Neural progenitor cell (in vitro differentiated cells): ENCODE measurements at regions not wholly inside any gene's neighbourhood (a gene's known extent, or its start where the extent isn't known, plus 50 kb on each side); places are given as distances from the start of the nearest gene placed in this dataset.

Source experiments
- CTCF ChIP-seq: fragments of 200-600 bp; sonication (generic); IDR thresholded peaks from 2 replicates; pipeline ENCODE4 v1.5.1; 2017; ENCODE audit warnings: antibody characterized with exemption, mild to moderate bottlenecking
- EZH2phosphoT487 ChIP-seq: fragments of 200-600 bp; sonication (generic); IDR thresholded peaks from 2 replicates; pipeline ENCODE4 v1.6.1; 2017; ENCODE audit warnings: antibody characterized with exemption

DNA sequence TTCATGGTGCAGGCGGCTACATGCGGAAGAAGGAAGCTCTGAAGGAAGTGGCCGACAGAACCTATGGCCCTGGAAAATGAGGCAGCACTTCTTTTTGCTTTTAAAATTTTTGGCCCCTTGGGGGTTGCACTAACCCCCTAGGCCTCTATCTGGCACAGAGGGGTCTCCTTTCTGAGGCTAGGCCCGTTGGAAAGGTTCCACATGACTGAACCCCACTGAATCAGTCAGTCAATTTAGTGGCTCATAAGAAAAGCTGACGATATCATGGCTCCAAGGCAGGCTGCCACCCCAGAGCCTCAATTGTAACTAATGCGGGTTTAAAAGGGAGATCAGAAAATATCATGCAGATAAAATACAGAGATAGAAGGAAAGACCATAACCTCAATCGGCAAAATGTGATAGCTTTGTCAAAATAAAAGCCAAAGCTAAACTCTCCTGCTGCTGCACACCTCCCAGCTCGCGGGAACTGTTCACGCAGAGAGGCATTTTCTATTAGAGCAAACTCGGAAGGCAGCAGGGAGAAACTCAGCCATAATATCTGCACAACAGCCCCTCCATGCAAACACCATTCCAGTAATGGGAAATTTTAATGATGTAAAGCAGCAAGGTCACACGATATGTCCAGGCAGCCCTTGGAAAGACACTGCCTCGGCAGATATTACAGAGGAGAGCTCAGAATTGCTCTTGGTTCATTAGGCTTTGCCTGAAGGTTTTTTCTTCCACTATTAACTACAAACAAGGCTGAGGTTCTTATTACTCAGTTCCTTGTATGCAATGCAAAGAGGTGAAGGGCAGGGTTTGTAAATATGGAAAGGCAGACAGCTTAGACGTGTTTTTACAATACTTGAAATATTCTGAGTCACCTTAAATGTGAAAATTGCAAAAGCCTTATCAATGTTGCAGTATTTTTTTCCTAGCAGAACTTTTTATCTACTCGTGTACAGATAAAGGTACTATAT, 200.4 kb upstream of the PMFBP1 start:
- no peak for TF ChIP-seq CTCF
- no peak for TF ChIP-seq EZH2phosphoT487
